Keratinocyte (primary cell): ENCODE measurements at regions not wholly inside any gene's neighbourhood (a gene's known extent, or its start where the extent isn't known, plus 50 kb on each side); places are given as distances from the start of the nearest gene placed in this dataset.

Experiments used
- EZH2 ChIP-seq: IDR thresholded peaks from one replicate; pipeline ENCODE4 v1.6.1; 2012; ENCODE audit warnings: inconsistent platforms, mild to moderate bottlenecking, low read length, moderate library complexity
- TF ChIP-seq, protein P1 (sequence below), 3 experiments: IDR thresholded peaks in 1 of 3; conservative IDR thresholded peaks in 1 of 3; optimal IDR thresholded peaks in 1 of 3; 2 replicates in 2 of 3; 3 replicates in 1 of 3; pipeline versions ENCODE3 to v1.5.1; 2011; ENCODE audit warnings: low read length in 3 of 3, mild to moderate bottlenecking in 3 of 3, moderate library complexity in 2 of 3, control low read depth in 1 of 3, inconsistent platforms in 1 of 3; ENCODE audit not compliant: insufficient read depth in 2 of 3; ENCODE audit errors: extremely low read depth in 1 of 3

DNA sequence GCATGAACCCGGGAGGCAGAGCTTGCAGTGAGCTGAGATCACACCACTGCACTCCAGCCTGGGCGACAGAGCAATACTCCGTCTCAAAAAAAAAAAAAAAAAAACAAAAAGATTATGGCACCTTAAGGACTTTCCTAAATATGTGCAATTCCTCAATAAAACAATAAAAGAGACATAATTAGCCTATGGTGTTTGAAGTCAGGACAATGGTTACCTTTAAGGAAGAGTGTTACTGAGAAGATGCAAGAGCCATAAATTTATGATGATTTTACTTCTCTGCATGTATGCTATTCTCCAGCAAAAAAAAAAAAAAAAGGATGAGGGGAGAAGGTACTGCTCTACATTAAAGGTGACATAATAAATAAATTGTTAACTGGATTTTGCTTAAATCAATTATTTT is 208.2 kb upstream of the STK17B start:
- TF ChIP-seq, protein P1, sequence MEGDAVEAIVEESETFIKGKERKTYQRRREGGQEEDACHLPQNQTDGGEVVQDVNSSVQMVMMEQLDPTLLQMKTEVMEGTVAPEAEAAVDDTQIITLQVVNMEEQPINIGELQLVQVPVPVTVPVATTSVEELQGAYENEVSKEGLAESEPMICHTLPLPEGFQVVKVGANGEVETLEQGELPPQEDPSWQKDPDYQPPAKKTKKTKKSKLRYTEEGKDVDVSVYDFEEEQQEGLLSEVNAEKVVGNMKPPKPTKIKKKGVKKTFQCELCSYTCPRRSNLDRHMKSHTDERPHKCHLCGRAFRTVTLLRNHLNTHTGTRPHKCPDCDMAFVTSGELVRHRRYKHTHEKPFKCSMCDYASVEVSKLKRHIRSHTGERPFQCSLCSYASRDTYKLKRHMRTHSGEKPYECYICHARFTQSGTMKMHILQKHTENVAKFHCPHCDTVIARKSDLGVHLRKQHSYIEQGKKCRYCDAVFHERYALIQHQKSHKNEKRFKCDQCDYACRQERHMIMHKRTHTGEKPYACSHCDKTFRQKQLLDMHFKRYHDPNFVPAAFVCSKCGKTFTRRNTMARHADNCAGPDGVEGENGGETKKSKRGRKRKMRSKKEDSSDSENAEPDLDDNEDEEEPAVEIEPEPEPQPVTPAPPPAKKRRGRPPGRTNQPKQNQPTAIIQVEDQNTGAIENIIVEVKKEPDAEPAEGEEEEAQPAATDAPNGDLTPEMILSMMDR (optimal IDR thresholded peaks at IDR 0.05 in 1 of 3, IDR thresholded peaks at IDR 0.05 in 1 of 3, conservative IDR thresholded peaks at IDR 0.05 in 1 of 3; ENCODE audit: extremely low read depth in 1 of 3, insufficient read depth in 2 of 3, low read length in 3 of 3) = no peak
- TF ChIP-seq EZH2 = no peak
